ENCODE measurements at regions not wholly inside any gene's neighbourhood (a gene's known extent, or its start where the extent isn't known, plus 50 kb on each side); places are given as distances from the start of the nearest gene placed in this dataset.

DNA sequence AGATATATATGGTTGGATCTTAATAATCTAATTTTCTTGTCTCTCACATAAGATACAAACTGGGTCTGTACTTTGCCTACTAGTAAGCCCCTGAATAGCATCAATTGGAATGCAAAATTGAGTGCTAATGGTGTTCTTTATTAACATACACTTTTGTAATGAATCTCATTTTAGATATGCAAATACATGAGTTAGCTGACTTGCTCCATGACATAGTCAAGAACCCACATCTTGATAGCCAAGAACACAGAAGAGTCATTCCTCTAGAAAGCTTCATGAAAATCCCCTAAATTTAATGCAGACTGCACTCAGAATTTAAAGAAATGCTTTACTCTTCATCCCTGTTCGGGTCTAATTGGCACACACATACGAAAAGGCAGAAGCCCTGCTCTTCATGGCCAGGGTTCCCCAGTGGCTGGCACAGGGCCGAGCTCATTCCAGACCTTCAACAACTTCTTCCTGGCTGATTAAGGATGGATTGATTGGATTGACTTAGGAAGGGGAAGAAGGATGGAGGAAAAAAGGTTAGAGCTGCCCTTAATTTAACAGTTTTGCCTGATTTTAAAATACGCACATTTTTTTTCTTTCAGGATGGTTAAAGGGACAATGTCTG lies 431.1 kb upstream of the KLF6 start:
- Histone ChIP-seq H3K9me3 (no peaks in the 10 kb centered on the region), H3K36me3 (no peaks in the 10 kb centered on the region), H3K4me1 (no peaks in the 10 kb centered on the region), H3K27me3 (replicated peaks in 1 of 7) (no peaks in the 10 kb centered on the region), H3K27ac (no peak overlapping the region), H3K4me3 (no peak overlapping the region)
- WGBS, 5 donors = 68 to 80% (median 72%) methylated on average over 4 of the region's 4 CpGs
- intact Hi-C loops (cut with DNase I; ENCODE audit: low total_unique reads) = no loop called here
- DNase-seq = no peak
- TF ChIP-seq, protein P1, sequence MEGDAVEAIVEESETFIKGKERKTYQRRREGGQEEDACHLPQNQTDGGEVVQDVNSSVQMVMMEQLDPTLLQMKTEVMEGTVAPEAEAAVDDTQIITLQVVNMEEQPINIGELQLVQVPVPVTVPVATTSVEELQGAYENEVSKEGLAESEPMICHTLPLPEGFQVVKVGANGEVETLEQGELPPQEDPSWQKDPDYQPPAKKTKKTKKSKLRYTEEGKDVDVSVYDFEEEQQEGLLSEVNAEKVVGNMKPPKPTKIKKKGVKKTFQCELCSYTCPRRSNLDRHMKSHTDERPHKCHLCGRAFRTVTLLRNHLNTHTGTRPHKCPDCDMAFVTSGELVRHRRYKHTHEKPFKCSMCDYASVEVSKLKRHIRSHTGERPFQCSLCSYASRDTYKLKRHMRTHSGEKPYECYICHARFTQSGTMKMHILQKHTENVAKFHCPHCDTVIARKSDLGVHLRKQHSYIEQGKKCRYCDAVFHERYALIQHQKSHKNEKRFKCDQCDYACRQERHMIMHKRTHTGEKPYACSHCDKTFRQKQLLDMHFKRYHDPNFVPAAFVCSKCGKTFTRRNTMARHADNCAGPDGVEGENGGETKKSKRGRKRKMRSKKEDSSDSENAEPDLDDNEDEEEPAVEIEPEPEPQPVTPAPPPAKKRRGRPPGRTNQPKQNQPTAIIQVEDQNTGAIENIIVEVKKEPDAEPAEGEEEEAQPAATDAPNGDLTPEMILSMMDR (IDR thresholded peaks at IDR 0.05 in 8 of 11, conservative IDR thresholded peaks at IDR 0.05 in 3 of 11) = no peak
- TF ChIP-seq POLR2A (IDR thresholded peaks at IDR 0.05) = no peak
- TF ChIP-seq POLR2AphosphoS5 (IDR thresholded peaks at IDR 0.05) = no peak

DNA sequence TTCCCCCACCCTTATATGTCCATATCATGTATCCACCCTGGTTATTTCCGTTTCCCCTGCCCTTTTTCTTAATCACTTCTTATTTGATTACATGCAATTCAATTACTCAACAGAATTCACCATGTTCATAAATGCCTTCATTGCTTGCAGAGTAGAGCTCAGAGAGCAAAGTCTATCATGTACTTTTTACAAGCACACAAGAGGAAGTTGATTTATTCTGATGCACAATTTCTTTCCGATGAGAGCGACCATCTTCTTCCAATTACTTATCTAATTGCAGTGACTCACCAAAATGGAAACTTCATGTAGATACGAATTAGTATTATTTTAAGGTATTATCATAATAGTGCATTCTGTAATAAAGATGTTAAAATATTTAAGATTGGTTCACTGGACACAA lies 430.5 kb upstream of the KLF6 start:
- 78 to 89% (median 88%) methylated on average over 4 of the region's 4 CpGs for WGBS, 5 donors
- intact Hi-C loops (cut with DNase I; ENCODE audit: low total_unique reads) = no loop called here
- TF ChIP-seq POLR2A (IDR thresholded peaks at IDR 0.05) (no peak), POLR2AphosphoS5 (IDR thresholded peaks at IDR 0.05) (no peak)
- TF ChIP-seq, protein P1 (IDR thresholded peaks at IDR 0.05 in 8 of 11, conservative IDR thresholded peaks at IDR 0.05 in 3 of 11) = no peak

DNA sequence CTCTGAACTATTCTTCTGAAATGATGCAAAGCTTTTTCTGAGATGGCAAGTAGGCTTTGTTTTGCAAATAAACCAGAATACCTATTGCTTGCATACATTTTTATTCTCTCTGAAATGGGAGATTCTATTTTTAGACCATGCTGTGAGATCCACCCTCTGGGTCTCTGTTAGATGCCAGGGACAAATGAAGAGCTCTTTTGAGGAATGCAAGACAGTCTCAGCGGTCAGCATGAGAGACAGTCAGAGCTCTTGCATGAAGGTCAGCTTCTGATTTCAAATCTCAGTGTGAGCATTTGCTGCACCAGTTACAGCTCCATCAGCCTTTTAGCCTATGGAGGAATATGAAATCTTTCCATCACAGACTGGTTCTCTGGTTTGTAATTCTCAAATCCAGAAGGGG lies 429.9 kb upstream of the KLF6 start:
- no peaks in the 10 kb centered on the region for H3K36me3 ChIP-seq
- H3K27ac ChIP-seq = no peak overlapping the region
- no peak overlapping the region for H3K4me3 ChIP-seq
- intact Hi-C loops (cut with DNase I; ENCODE audit: low total_unique reads) = no loop called here
- no peak for DNase-seq
- TF ChIP-seq POLR2AphosphoS5 (IDR thresholded peaks at IDR 0.05) (no peak), POLR2A (IDR thresholded peaks at IDR 0.05) (no peak)
- TF ChIP-seq, protein P1 (IDR thresholded peaks at IDR 0.05 in 8 of 11, conservative IDR thresholded peaks at IDR 0.05 in 3 of 11) = no peak
- WGBS, 5 donors = 85 to 96% (median 93%) methylated on average over 1 of the region's 1 CpG
- no peaks in the 10 kb centered on the region for H3K27me3 ChIP-seq (replicated peaks in 1 of 7)
- no peaks in the 10 kb centered on the region for H3K4me1 ChIP-seq
- no peaks in the 10 kb centered on the region for H3K9me3 ChIP-seq

More for the DNA sequence above, 430.5 kb upstream of the KLF6 start:
- Histone ChIP-seq H3K4me1 (no peaks in the 10 kb centered on the region), H3K4me3 (no peak overlapping the region), H3K27me3 (replicated peaks in 1 of 7) (no peaks in the 10 kb centered on the region), H3K36me3 (no peaks in the 10 kb centered on the region), H3K27ac (no peak overlapping the region), H3K9me3 (no peaks in the 10 kb centered on the region)
- DNase-seq = no peak

DNA sequence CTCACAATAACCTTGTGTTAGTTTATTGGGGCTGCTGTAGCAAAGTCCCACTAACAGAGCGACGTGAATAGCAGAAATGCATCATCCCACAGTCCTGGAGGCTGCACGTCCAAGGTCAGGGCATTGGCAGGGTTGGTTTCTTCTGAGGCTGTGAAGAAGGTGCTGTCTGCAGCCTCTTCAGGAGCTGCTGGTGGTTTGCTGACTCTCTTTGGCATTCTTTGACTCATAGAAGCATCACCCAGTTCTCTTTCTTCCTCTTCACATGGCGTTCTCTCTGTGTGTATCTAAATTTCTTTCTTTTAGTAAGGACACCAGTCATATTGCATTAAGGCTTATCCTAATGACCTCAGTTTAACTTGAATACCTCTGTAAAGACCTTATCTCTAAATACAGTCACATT lies 428.4 kb upstream of the KLF6 start:
- Histone ChIP-seq H3K36me3 (no peaks in the 10 kb centered on the region), H3K4me1 (no peaks in the 10 kb centered on the region), H3K27ac (no peak overlapping the region), H3K27me3 (replicated peaks in 1 of 7) (no peaks in the 10 kb centered on the region), H3K4me3 (no peak overlapping the region), H3K9me3 (no peaks in the 10 kb centered on the region)
- intact Hi-C loops (cut with DNase I; ENCODE audit: low total_unique reads) = no loop called here
- 83 to 97% (median 94%) methylated on average over 4 of the region's 4 CpGs for WGBS, 5 donors
- DNase-seq = no peak
- TF ChIP-seq POLR2AphosphoS5 (IDR thresholded peaks at IDR 0.05) = no peak
- TF ChIP-seq, protein P1 (IDR thresholded peaks at IDR 0.05 in 8 of 11, conservative IDR thresholded peaks at IDR 0.05 in 3 of 11) = no peak
- TF ChIP-seq POLR2A (IDR thresholded peaks at IDR 0.05) = no peak
